WTC11 (cell line): ENCODE measurements at regions not wholly inside any gene's neighbourhood (a gene's known extent, or its start where the extent isn't known, plus 50 kb on each side); places are given as distances from the start of the nearest gene placed in this dataset.

ENCODE experiments used
- ATAC-seq: fragments of 200-7000 bp; cut with Tn5 transposase; 2 replicates; pipeline ENCODE4 v1.10.0; 2021; ENCODE audit warnings: mild to moderate bottlenecking, moderate library complexity
- CTCF ChIA-PET: fragments of 300-600 bp; sonication (Branson Sonifier 250); formaldehyde crosslinking; loops from one replicate; lab custom pipeline; 2021; ENCODE audit warnings: antibody characterized with exemption; lab: Charles Lee
- POLR2A ChIA-PET: fragments of 350-600 bp; sonication (Branson Sonifier 250); formaldehyde crosslinking; loops from one replicate; lab custom pipeline; 2021; ENCODE audit warnings: antibody characterized with exemption; lab: Charles Lee
- DNase-seq: peaks from one replicate; pipeline ENCODE4 v3.0.0; 2021; ENCODE audit warnings: low spot score
- H3K27ac Mint-ChIP-seq: 2 replicates; pipeline ENCODE4 v1.8.0; 2021; ENCODE audit warnings: mixed read lengths
- H3K27me3 Mint-ChIP-seq: 2 replicates; pipeline ENCODE4 v1.8.0; 2021; ENCODE audit warnings: low read depth, mild to moderate bottlenecking, moderate library complexity, mixed read lengths
- H3K36me3 Mint-ChIP-seq: 2 replicates; pipeline ENCODE4 v1.8.0; 2021; ENCODE audit warnings: mixed read lengths
- H3K4me1 Mint-ChIP-seq: 2 replicates; pipeline ENCODE4 v1.8.0; 2022; ENCODE audit warnings: mixed read lengths
- H3K4me3 Mint-ChIP-seq: 2 replicates; pipeline ENCODE4 v1.8.0; 2021; ENCODE audit warnings: mild to moderate bottlenecking, moderate library complexity, mixed read lengths
- H3K9me3 Mint-ChIP-seq: 2 replicates; pipeline ENCODE4 v1.8.0; 2021; ENCODE audit warnings: mixed read lengths
- ATF1 ChIP-seq: sonication (generic); formaldehyde crosslinking; IDR thresholded peaks from 2 replicates; pipeline ENCODE4 v1.8.1; 2023; ENCODE audit warnings: mild to moderate bottlenecking, moderate library complexity, missing genetic modification reagents
- ATF6 ChIP-seq: sonication (generic); formaldehyde crosslinking; IDR thresholded peaks from 2 replicates; pipeline ENCODE4 v1.8.1; 2023; ENCODE audit warnings: mild to moderate bottlenecking, missing genetic modification reagents
- E2F4 ChIP-seq: sonication (generic); formaldehyde crosslinking; IDR thresholded peaks from 2 replicates; pipeline ENCODE4 v1.8.1; 2022; ENCODE audit warnings: low read depth, mild to moderate bottlenecking, moderate library complexity, missing genetic modification reagents, borderline replicate concordance
- FOXK1 ChIP-seq: sonication (generic); formaldehyde crosslinking; IDR thresholded peaks from 2 replicates; pipeline ENCODE4 v1.8.0; 2022; ENCODE audit warnings: mild to moderate bottlenecking, moderate library complexity, missing genetic modification reagents
- GABPB1 ChIP-seq: sonication (generic); formaldehyde crosslinking; IDR thresholded peaks from 2 replicates; pipeline ENCODE4 v1.8.1; 2023; ENCODE audit warnings: mild to moderate bottlenecking, missing genetic modification reagents
- GTF2I ChIP-seq: fragments of 250-450 bp; sonication (Bioruptor Pico); conservative IDR thresholded peaks from 2 replicates; pipeline ENCODE4 v1.4.0; 2021; ENCODE audit warnings: mild to moderate bottlenecking
- JUN ChIP-seq: sonication (generic); formaldehyde crosslinking; IDR thresholded peaks from 2 replicates; pipeline ENCODE4 v1.8.0; 2023; ENCODE audit warnings: mild to moderate bottlenecking, missing genetic modification reagents
- MXD4 ChIP-seq: fragments of 250-450 bp; sonication (Bioruptor Pico); IDR thresholded peaks from 2 replicates; pipeline ENCODE4 v1.8.0; 2021; ENCODE audit warnings: mild to moderate bottlenecking, moderate library complexity, borderline replicate concordance
- NFE2L1 ChIP-seq: sonication (generic); formaldehyde crosslinking; IDR thresholded peaks from 2 replicates; pipeline ENCODE4 v1.8.1; 2023; ENCODE audit warnings: missing genetic modification reagents
- NR3C1 ChIP-seq: sonication (generic); formaldehyde crosslinking; conservative IDR thresholded peaks from 2 replicates; pipeline ENCODE4 v1.8.1; 2023; ENCODE audit warnings: low read depth, mild to moderate bottlenecking, missing genetic modification reagents
- PRRX2 ChIP-seq: fragments of 250-450 bp; sonication (Bioruptor Pico); IDR thresholded peaks from 2 replicates; pipeline ENCODE4 v1.8.0; 2021; ENCODE audit warnings: mild to moderate bottlenecking
- RELA ChIP-seq: sonication (generic); formaldehyde crosslinking; IDR thresholded peaks from 2 replicates; pipeline ENCODE4 v1.8.1; 2022; ENCODE audit warnings: missing genetic modification reagents, mild to moderate bottlenecking, borderline replicate concordance
- SMAD3 ChIP-seq: sonication (generic); formaldehyde crosslinking; IDR thresholded peaks from 2 replicates; pipeline ENCODE4 v1.8.0; 2022; ENCODE audit warnings: missing genetic modification reagents, mild to moderate bottlenecking, borderline replicate concordance
- TEAD4 ChIP-seq: sonication (generic); formaldehyde crosslinking; IDR thresholded peaks from 2 replicates; pipeline ENCODE4 v1.8.0; 2022; ENCODE audit warnings: mild to moderate bottlenecking, missing genetic modification reagents
- TP53 ChIP-seq: sonication (generic); formaldehyde crosslinking; IDR thresholded peaks from 2 replicates; pipeline ENCODE4 v1.8.1; 2023; ENCODE audit warnings: mild to moderate bottlenecking, missing genetic modification reagents
- ZBTB21 ChIP-seq: sonication (generic); formaldehyde crosslinking; IDR thresholded peaks from 2 replicates; pipeline ENCODE4 v1.8.1; 2023; ENCODE audit warnings: mild to moderate bottlenecking, missing genetic modification reagents, borderline replicate concordance
- ZNF263 ChIP-seq: sonication (generic); formaldehyde crosslinking; IDR thresholded peaks from 2 replicates; pipeline ENCODE4 v1.8.1; 2022; ENCODE audit warnings: low read depth, mild to moderate bottlenecking, moderate library complexity, missing genetic modification reagents
- ZNF425 ChIP-seq: fragments of 250-450 bp; sonication (Bioruptor Pico); conservative IDR thresholded peaks from 2 replicates; pipeline ENCODE4 v1.9.0; 2021; ENCODE audit warnings: mild to moderate bottlenecking
- TF ChIP-seq, protein P1 (sequence below): sonication (generic); formaldehyde crosslinking; IDR thresholded peaks from 2 replicates; pipeline ENCODE4 v1.8.1; 2022; ENCODE audit warnings: missing genetic modification reagents, borderline replicate concordance
- TF ChIP-seq, protein P2 (sequence below): sonication (generic); formaldehyde crosslinking; IDR thresholded peaks from 2 replicates; pipeline ENCODE4 v1.8.0; 2023; ENCODE audit warnings: missing genetic modification reagents, mild to moderate bottlenecking, borderline replicate concordance
- TF ChIP-seq, protein P3 (sequence below): fragments of 250-450 bp; sonication (Bioruptor Pico); IDR thresholded peaks from 2 replicates; pipeline ENCODE4 v1.8.0; 2021; ENCODE audit warnings: mild to moderate bottlenecking

DNA sequence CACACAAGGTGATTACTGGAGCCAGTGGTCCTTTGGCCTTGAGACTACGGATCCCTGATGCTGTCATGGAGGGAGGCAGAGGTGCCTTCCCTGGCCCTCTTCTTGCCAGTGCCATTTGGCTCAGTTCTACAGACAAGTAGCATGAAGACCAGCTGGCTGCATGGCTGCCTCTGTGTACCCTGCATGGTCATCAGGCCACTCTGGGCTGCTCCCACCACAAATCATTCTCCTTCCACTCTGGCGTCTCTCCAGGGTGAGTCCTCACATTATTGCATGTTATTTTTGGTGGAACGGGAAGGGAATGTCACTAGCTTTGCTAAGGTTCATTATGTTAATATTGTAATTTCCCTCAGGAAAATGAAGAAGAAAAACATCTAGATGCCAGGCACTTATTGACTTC is 229.8 kb downstream of the VAPA start:
- no peak for ATAC-seq
- Mint-ChIP-seq H3K4me3 (no peak overlapping the region), H3K36me3 (no peaks in the 10 kb centered on the region), H3K9me3 (no peaks in the 10 kb centered on the region), H3K27me3 (no peaks in the 10 kb centered on the region; the same call in 1 of the 2 replicates), H3K27ac (no peak overlapping the region), H3K4me1 (peaks cover 37% of the 10 kb centered on the region)
- ChIA-PET POLR2A (interaction anchor here (0.6 to 0.7 kb wide), 2 partner anchors 11 to 387 kb away, joined by 3 to 5 read pairs; no protein-coding TSS in a partner anchor), CTCF (no interaction called here)
- TF ChIP-seq PRRX2 (CRISPR knock-in tag) (no peak), RELA (CRISPR knock-in tag) (no peak), FOXK1 (CRISPR knock-in tag) (no peak), JUN (CRISPR knock-in tag) (no peak)
- TF ChIP-seq, protein P1, sequence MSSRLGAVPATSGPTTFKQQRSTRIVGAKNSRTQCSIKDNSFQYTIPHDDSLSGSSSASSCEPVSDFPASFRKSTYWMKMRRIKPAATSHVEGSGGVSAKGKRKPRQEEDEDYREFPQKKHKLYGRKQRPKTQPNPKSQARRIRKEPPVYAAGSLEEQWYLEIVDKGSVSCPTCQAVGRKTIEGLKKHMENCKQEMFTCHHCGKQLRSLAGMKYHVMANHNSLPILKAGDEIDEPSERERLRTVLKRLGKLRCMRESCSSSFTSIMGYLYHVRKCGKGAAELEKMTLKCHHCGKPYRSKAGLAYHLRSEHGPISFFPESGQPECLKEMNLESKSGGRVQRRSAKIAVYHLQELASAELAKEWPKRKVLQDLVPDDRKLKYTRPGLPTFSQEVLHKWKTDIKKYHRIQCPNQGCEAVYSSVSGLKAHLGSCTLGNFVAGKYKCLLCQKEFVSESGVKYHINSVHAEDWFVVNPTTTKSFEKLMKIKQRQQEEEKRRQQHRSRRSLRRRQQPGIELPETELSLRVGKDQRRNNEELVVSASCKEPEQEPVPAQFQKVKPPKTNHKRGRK (CRISPR knock-in tag): no peak
- TF ChIP-seq, protein P2, sequence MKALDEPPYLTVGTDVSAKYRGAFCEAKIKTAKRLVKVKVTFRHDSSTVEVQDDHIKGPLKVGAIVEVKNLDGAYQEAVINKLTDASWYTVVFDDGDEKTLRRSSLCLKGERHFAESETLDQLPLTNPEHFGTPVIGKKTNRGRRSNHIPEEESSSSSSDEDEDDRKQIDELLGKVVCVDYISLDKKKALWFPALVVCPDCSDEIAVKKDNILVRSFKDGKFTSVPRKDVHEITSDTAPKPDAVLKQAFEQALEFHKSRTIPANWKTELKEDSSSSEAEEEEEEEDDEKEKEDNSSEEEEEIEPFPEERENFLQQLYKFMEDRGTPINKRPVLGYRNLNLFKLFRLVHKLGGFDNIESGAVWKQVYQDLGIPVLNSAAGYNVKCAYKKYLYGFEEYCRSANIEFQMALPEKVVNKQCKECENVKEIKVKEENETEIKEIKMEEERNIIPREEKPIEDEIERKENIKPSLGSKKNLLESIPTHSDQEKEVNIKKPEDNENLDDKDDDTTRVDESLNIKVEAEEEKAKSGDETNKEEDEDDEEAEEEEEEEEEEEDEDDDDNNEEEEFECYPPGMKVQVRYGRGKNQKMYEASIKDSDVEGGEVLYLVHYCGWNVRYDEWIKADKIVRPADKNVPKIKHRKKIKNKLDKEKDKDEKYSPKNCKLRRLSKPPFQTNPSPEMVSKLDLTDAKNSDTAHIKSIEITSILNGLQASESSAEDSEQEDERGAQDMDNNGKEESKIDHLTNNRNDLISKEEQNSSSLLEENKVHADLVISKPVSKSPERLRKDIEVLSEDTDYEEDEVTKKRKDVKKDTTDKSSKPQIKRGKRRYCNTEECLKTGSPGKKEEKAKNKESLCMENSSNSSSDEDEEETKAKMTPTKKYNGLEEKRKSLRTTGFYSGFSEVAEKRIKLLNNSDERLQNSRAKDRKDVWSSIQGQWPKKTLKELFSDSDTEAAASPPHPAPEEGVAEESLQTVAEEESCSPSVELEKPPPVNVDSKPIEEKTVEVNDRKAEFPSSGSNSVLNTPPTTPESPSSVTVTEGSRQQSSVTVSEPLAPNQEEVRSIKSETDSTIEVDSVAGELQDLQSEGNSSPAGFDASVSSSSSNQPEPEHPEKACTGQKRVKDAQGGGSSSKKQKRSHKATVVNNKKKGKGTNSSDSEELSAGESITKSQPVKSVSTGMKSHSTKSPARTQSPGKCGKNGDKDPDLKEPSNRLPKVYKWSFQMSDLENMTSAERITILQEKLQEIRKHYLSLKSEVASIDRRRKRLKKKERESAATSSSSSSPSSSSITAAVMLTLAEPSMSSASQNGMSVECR: no peak
- TF ChIP-seq, protein P3, sequence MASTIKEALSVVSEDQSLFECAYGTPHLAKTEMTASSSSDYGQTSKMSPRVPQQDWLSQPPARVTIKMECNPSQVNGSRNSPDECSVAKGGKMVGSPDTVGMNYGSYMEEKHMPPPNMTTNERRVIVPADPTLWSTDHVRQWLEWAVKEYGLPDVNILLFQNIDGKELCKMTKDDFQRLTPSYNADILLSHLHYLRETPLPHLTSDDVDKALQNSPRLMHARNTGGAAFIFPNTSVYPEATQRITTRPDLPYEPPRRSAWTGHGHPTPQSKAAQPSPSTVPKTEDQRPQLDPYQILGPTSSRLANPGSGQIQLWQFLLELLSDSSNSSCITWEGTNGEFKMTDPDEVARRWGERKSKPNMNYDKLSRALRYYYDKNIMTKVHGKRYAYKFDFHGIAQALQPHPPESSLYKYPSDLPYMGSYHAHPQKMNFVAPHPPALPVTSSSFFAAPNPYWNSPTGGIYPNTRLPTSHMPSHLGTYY (CRISPR knock-in tag): no peak
- no peak for DNase-seq

GRCh38 chr18:10145546-10145945 is 231.7 kb downstream of the VAPA start:
- Mint-ChIP-seq H3K36me3 (no peaks in the 10 kb centered on the region), H3K27ac (no peak overlapping the region), H3K4me3 (no peak overlapping the region), H3K9me3 (peaks cover 6% of the 10 kb centered on the region), H3K4me1 (peaks cover 26% of the 10 kb centered on the region), H3K27me3 (no peaks in the 10 kb centered on the region; the same call in 1 of the 2 replicates)
- TF ChIP-seq E2F4 (CRISPR knock-in tag): no peak
- TF ChIP-seq ATF6 (CRISPR knock-in tag): no peak
- no peak for TF ChIP-seq SMAD3 (CRISPR knock-in tag)
- TF ChIP-seq ATF1: no peak
- TF ChIP-seq TP53 (CRISPR knock-in tag): no peak
- no peak for TF ChIP-seq GABPB1 (CRISPR knock-in tag)
- no peak for TF ChIP-seq NR3C1 (CRISPR knock-in tag)
- TF ChIP-seq ZNF425 (CRISPR knock-in tag): no peak
- no peak for TF ChIP-seq GTF2I
- no peak for TF ChIP-seq ZNF263 (CRISPR knock-in tag)
- TF ChIP-seq ZBTB21: no peak
- TF ChIP-seq TEAD4 (CRISPR knock-in tag): no peak
- TF ChIP-seq MXD4 (CRISPR knock-in tag): no peak
- no peak for TF ChIP-seq NFE2L1 (CRISPR knock-in tag)
- DNase-seq (no peak), ATAC-seq (peak; percentile 34; the same call in 1 of the 2 replicates)
- POLR2A ChIA-PET: no interaction called here
- CTCF ChIA-PET: no interaction called here
